ENCODE measurements at regions not wholly inside any gene's neighbourhood (a gene's known extent, or its start where the extent isn't known, plus 50 kb on each side); places are given as distances from the start of the nearest gene placed in this dataset.

DNA sequence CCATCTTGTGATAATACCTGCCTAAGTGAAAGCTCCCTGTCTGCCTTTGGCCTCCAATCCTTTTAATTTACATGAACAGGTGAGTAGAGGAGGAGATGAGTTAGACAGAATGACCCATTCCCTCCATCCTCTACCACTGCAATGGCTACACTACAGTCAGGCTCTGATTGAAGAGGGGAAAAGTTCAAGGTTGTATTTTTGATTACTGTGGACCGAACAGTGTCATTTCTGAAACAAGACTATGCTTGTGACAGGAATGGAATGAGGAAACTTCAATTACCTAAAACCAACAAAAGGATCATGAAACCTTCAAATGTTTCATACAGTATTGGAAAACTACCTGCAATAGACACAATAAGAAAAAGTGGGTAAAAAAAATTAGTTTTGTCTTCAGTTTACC, 85.5 kb upstream of the GBE1 start:
- TF ChIP-seq GATA2 (IDR thresholded peaks at IDR 0.05; ENCODE audit: low read depth, low read length) = no peak
- no peak for TF ChIP-seq GATA3 (IDR thresholded peaks at IDR 0.05; ENCODE audit: low read depth, low read length)
